ENCODE measurements at regions not wholly inside any gene's neighbourhood (a gene's known extent, or its start where the extent isn't known, plus 50 kb on each side); places are given as distances from the start of the nearest gene placed in this dataset.

DNA sequence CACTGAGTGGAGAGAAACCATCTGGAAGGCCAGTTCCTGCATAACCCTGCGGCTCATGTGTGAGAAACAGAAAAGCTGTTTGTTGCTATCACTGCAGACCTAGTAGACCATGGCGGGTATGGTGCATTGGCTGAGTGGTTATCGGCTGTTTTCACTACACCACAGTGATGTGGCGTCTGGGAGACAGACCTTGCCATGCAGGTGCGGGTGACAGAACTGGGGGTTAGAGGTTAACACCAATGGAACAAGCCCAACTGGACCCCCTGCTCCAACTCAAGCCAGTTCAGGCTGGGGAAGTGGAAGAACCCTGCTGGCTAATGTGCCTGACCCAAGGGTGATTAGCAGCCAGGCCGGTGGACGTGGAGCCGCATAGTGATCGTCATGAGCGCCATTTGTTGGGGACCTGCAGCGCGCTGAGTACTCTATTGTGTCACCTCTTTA lies 91.9 kb downstream of the IRF8 start:
- peak; percentile 71 for DNase-seq (ENCODE audit: low spot score)

DNA sequence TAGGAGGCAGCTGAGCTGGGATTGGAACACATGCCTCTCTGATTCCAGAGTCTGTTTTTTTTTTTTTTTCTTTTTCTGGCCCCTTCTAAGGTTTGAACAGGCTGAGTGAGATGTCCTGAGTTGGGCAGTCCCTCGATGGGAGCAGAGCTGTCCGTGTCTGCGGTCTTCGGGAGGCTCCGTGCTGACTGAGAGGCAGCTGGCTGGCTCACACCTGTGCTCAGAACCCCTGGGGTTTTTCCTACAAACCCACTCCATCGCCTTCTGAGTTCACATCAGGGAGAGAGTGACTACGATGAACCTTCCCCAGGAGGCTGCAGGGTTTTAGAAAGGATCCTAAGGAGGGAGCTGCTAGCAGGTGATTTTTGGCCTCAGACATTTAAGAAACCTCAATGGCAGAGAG lies 92.5 kb downstream of the IRF8 start:
- DNase-seq (ENCODE audit: low spot score) = no peak

DNA sequence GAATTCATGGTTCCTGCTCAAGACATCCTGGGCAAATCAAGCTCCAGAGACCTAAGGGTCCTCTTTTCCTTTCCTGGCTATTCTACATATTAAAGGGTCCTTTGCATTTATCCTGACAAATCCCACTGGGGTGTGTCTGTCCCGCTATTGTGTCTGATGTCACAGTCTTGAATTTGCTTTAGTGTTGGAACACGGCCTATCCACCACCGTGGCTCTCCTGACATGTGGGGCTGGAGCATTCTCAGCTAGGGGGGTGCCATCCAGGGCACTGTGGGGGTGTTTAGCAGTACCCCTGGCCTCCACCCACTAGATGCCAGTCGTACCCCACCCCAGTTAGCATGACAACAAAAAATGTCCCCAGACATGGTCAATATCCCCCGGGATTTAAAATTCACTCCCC lies 92.9 kb downstream of the IRF8 start:
- DNase-seq (ENCODE audit: low spot score) = no peak

DNA sequence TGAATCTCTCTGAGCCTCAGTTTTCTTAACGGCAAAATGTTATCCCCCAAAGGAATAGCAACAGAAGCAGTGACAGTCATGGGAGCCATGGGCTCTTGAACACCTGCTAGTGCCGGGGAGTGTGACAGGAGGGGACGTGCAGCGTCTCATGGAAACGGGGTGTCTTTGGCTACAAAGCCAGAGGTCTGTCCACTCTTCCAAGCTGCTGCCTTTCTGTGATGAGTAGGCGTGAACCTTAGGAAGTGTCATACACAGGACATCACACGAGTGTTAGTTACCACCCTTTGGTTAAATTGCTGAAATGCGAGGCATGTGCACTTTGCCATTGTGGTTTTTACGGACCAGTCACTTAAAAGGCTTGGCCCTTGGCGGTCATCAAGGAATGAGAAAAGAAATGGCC lies 93.4 kb downstream of the IRF8 start:
- no peak for DNase-seq (ENCODE audit: low spot score)

DNA sequence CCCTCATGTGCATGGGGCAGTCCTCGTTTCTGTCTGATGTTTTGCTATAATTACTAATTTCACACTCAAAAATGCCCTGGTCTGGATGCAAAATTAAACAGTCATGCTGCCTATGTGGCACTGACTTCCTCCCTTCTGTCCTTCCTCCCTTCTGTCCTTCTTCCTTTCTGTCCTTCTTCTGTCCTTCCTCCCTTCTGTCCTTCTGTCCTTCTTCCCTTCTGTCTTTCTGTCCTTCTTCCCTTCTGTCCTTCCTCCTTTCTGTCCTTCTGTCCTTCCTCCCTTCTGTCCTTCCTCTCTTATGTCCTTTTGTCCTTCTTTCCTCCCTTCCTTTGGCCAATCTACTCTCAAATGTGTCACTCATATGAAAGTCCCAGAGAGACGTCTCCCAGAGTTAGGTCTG lies 93.8 kb downstream of the IRF8 start:
- no peak for DNase-seq (ENCODE audit: low spot score)

DNA sequence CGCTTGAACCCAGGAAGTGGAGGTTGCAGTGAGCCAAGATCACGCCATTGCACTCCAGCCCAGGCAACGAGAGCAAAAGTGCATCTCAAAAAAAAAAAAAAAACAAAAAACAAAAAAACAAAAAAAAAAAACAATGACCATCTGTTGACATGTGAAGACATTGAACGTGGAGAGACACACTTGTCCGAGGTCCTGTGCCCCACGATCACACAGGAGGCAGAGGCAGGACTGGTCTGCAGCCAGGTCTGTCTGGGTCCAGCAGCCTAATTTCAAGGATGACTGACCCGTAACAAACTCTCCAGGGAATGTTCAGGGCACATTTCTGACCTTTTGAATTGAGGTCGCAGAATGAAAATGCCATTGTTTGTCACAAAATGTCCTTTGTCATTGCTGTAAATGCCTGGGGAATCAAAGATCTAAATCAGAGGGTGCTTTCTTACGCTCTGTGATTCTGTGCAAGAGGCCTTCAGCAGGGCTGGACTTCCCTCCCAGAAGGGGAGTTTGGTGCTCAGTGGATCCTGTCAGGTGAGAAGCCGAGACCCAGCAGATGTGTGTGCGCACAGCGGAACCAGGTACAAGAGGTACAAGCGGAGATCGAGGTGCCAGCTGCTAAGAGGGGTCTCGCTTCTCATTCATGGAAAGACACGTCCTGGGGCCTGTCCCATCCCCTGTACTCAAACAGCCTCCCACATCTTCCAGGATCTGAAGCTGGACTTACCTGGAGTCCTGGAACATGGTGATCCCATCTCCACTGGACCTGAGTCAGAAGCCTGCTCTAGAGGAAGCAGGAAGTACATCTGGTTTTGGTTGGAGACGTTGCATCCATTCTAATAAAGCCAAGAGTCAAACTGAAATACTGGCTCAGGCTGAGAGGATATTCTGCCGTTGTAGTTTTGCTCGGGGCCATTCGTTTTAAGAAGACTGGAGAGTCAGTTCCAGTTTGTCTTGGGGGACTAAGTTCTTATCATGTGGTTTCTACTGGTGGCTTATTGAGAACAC lies 95.8 kb downstream of the IRF8 start:
- peak; percentile 79 for DNase-seq (ENCODE audit: low spot score)

DNA sequence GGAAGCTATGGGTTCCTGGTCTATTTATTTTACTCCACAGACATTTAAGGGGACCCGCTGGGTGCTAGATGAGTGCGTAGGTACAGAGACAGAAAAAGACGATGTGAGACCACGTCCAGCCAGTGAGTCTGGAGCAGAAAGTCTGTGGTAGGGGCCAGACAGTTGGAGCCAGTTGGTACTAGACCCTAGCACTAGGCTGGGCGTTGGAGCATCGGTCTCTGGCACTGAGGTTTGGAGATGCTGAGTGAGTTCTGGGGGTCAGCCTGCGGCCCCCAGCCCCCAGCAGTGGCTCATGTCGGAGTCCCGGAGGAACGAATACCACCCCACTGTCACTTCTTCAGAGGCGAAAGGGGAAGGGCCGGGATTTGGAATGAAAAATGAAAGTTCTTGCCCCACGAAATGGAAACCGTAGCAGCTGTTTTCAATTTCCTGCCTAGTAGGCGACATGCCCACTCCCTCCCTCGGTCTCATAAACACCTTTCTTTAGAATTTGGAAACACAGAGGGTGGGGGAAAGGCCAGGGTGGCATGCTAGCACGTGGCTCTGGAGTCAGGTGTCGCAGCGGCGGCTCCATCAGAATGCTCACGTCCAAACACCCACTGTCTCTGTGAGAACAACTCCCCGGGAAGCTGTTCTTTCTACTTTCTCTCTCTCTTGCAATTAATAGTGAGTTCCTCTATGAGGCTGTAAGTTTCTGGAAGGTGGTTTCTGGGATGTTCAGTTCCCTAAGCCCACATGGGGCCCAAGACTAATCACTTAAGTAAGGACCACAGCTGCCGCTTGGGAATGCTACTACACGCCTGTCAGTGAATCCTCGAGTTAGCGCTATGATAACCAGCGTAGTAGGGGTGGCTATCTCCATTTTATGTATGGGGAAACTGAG lies 96.8 kb downstream of the IRF8 start:
- DNase-seq (ENCODE audit: low spot score) = peak; percentile 77

DNA sequence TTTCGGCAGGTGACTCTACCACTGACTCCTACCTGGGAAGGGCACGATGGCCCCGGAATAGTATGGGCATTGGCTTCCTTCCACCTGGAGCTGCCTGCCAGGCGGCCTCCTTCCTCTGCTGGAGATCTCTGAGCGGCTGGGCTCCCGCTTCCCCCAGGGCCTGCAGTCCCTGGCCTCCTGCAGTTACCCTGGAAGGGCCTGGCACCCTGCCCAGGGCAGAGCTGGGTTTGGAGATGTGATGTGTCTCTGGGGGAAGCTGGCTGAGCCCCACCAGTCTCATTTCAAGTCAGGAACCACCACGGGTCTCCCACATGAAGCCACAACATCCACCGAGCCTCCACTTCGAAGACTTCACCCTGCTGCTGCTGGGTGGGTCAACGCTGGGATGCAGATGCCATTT lies 97.9 kb downstream of the IRF8 start:
- DNase-seq (ENCODE audit: low spot score) = no peak

DNA sequence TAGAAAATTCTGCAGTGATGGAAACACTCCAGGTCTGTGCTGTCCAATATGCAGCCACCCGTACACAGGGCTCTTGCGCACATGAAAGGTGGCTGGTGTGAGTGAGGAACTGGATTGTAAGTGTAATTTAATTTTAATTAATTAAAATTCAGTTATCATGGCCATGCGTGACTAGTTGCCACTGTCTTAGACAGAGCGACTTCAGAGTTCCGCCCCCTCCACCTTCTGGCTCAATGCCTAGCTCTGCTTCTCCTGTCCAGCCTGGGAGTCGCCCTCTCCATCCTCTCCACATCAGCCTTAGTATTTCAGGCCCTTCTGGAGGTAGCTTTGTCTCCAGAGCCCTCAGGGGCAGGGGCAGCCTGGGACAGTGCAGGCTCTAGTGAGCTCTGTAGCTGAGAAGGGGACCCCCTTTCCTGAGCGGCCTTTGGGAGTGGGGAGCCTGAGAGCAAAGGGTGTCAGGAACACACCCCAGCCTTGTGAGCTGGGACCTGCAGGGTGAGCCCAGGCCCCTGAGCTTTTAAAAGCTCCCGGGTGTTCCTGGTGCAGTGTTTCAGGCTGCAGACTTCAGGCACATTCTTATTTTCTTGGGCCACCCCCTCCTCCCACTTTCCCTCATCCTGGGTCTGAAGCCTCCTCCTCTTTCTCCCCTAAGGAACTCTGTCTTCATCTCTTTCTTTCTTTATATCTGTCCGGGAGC lies 99.4 kb downstream of the IRF8 start:
- DNase-seq (ENCODE audit: low spot score) = no peak

DNA sequence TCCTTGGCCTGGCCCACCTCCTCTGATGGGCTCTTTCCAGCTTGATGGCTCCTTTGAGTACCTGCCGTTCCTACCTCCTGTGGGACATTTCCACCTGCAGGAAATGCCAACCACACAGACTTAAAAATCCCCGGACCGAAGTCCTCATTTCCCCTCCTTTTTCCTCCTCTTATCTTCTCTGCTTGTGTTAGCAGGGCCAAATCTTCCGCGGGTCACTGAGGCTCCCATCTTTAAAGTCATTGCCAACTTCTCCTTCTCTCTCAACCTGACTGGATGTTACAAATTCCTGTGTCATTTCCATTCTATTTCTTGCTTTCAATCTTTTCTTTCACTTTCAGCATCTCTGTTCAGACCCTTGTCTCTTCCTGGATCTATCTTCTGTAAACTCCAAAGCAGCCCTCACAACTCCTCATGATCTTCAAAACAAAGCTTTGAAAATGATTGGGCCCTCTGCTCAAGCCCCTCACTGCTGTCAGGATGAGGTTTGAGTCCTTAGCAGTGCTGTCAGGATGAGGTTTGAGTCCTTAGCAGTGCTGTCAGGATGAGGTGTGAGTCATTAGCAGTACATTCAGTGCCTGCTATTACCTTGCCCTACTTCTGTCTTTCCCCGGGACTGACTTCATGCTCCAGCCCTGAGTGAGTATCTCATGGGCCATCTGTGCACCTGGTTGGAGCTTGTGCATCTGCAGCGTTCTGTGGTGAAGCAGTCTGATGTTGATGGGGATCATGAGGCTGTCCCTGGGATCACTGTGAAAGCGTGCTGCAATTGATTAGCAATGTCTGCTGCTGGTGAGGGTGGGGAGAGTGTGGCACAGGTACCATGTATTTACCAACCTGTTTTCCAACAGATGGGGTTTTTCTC lies 100.1 kb downstream of the IRF8 start:
- no peak for DNase-seq (ENCODE audit: low spot score)

DNA sequence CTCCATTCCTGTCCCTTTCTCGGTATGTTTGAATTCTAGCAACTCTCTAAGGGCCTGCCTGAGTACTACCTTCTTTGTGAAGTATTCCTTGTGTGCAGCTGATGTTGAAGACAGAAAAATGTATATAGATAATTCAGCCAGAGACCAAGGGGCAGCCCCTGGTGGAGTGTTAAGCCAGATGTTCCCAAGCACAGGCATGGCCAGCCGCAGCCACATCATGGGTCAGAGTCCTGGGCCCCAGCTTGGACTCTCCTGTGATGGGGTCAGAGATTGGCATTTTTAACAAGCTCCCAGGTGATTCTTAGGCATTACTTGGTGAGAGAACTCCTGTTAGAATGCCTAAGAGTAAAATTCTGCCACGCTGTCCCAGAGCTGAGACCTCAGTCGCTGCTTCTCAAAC lies 100.8 kb downstream of the IRF8 start:
- DNase-seq (ENCODE audit: low spot score) = no peak

DNA sequence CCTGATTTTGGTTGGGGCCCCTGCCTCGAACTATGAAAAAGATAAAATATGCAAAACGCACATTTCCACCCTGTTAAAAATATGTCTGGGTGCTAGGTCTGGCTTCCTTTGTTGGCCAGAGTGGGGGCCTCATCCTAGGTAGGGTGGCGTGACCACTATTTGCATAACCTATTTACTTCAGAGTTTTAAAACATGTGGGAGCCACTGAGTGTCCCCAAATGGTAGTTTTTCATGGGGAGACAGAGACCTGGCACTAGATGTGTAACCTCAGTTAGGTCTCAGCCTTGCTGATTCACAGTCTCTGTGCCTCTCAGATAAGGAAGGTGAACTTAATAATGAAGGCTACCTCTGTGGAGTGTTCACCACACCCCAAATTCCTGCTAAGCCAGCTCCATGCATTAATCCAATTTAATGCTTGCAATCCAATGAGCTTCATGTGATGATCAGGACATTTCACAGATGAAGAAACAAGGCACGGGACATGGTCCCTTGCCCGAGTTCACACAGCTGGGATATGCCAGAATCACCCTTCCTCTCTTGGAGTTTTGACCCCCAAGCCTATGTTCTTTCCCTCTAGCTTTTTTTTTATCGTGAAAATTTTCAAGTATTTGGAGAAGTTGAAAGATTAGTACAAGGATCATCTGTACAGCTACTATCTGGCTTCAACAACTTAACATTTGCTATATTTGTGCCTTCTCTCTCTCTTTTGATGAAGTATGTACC lies 103.4 kb downstream of the IRF8 start:
- DNase-seq (ENCODE audit: low spot score) = peak; percentile 70

DNA sequence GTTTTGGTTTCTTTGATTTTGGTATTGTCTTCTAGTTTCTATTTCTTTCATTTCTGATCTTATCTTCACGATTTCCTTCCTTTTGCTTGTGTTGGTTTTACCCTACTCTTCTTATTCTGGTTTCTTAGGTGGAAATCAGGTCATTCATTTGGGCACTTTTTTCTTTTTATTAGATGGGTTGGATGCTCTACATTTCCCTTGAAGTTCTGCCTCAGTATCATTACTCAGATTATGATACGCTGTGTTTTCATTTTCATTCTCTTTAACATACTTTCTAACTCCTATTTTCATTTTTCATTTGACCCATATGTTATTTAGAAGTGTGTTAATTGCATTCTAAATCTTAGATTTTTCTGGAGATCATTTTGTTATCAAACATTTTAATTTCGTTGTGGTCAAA lies 108.6 kb downstream of the IRF8 start:
- no peak for DNase-seq (ENCODE audit: low spot score)

DNA sequence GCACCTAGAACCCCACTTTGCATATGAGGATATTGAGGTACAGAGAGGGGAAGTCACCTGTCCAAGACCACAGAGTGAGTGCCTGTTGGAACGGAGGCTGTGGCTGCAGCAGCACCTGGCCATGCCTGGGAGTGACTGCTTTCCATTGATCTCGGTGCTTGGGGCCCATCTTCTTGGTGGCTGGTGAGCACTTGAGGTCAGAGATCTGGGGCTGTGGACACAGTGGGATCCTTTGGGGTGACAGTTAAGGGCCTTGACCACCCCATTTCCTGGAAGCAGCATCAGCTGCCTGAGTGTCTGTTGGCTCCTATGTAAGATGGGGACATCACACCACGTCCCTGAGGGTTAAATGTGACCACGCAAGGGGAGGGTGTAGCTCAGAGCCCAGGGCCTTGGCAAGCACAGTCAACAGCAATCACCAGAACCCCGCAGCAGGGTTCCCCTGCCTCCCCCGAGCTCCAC lies 111.7 kb downstream of the IRF8 start:
- peak; percentile 45 for DNase-seq (ENCODE audit: low spot score)

DNA sequence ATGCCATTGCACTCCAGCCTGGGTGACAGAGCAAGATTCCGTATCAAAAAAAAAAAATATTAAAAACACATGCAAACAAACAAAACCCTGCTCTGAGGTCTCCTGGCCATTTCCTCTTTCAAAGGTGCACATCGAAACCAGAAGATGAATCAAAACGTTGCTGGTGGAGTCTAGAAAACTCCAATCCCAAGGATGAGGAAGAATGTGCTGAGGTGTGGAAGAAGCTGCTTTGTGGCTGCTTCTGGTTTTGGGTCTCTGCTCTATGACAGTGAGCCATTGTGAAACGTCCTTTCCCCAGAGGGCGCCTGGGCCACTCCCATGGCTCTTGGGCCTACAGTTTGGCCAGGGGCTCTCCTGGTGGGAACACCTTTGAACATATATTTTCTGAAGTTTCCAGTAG lies 112.6 kb downstream of the IRF8 start:
- DNase-seq (ENCODE audit: low spot score) = peak; percentile 68

DNA sequence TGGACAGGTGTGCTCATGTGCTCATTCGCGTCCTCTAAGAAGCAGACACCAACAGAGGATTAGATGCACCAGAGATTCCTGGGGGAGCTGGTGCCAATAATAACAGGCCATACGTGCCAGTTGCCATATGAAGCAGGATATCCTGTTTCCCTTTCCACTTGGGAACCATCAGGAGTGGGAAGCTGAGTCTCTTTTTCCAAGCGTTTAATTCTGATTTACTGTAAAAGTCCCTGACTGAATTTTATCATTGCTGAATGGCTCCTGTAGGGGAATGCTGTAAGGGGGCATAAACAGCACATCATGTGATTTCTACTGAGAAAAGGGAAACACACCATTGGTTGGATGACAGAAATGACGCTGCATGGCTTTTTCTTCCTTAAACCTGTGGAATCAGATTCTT lies 113.3 kb downstream of the IRF8 start:
- DNase-seq (ENCODE audit: low spot score) = no peak

DNA sequence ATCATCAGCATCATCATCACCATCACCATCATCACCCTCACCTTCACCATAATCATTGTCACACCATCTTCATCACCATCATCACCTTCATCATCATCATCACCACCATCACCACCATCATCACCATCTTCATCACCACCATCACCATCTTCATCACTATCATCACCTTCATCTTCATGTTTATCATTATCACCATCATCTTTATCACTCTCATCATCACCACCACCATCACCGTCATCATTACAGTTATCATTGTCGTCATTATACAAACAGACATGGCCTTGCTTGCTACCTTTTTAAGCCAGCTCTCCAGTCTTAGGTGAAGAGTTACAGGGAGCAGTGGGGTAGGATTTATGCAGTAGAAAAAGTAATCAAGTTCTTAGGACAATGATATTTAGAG lies 114.9 kb downstream of the IRF8 start:
- DNase-seq (ENCODE audit: low spot score) = no peak

DNA sequence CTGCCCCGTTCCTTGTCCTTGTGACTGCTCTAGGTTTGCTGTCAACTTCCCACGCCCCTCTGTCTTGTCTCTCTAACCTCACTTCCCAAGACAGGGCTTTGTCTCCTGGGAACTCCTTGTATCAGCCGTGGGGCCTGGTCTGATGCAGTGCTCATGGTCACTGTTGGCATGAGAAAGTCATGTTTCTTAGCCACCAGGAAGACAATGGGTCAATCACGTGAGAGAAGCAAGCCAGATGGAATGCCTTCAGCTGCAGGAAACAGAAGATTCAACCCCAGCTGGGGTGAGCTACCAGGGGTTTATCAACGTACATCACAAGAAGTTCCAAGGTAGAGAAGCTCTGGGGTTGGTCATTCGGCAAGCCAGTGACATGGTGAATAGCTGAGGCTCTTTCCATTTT lies 116.6 kb downstream of the IRF8 start:
- no peak for DNase-seq (ENCODE audit: low spot score)

DNA sequence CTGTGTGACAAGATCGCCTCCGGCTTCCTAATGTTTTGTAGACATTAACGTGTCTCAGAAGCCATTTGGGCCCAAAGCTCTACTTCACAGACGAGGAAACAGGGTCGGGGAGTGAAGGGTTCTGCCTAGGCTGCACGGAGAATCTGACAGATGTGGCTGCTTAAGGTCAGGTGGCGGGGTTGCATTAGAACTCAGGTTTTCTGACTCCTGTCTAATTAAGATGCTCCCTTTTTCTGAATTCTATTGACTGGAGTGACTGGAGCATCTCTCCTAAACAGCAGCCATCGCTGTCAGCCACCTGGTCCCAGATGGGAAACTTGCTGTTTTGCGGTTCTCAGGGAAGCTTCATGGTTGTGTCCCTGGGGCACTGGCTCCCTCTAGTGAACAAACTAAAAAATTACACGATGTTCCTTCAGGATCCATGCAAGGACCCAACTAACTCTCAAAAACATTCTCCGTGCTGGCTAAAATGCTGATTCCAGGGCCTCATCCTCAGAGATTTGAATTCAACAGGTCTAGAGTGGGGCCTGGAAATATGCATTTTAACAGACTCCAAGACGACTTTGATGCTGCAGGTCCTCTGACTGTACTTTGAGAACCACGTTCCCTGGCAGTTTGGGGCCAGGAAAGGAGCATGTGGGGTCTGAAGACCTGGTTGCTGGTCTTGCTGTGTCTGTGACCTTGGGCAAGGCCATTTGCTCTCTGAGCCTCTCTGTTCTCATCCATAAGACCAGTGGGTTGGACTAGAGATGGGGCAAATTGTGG lies 117.4 kb downstream of the IRF8 start:
- peak; percentile 74 for DNase-seq (ENCODE audit: low spot score)

DNA sequence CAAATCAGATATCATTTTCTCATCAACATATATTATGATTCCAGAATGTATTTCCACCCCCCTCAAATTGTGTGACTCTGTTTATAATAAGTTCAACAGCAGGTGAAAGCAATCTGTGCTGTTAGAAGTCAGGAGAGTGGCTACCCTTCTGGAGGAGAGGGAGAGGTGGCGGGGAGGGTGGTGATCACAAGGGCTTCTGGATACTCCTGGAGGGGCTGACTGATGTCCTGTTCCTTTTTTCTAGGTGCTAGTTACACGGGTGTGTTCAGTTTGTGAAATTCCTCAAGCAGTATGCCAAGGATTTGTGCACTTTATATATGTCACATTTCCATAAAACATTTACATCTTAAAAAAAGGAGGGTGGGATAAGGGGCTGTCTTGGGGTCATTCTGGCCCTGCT lies 119.1 kb downstream of the IRF8 start:
- DNase-seq (ENCODE audit: low spot score) = no peak

Measured in germinal center (tissue), 1 donor.